GM12864 (cell line): ENCODE measurements at regions not wholly inside any gene's neighbourhood (a gene's known extent, or its start where the extent isn't known, plus 50 kb on each side); places are given as distances from the start of the nearest gene placed in this dataset.

Experiments
- DNase-seq: peaks from one replicate; pipeline ENCODE4 v3.0.0-alpha.2; 2011; ENCODE audit warnings: low read depth
- H3K4me3 ChIP-seq: 2 replicates; pipeline ENCODE4 v1.5.1; 2011; ENCODE audit warnings: mild to moderate bottlenecking, low read depth, low read length, control low read depth
- CTCF ChIP-seq: IDR thresholded peaks from 2 replicates; pipeline ENCODE4 v1.5.1; 2011; ENCODE audit warnings: low read depth, mild to moderate bottlenecking, moderate library complexity, low read length, control low read depth, inconsistent platforms; ENCODE audit errors: missing control alignments

GRCh38 chr2:177338177-177338721 is 54.3 kb upstream of the AGPS start:
- no peak overlapping the region for H3K4me3 ChIP-seq
- DNase-seq = no peak

GRCh38 chr2:177340158-177340557 is 52.4 kb upstream of the AGPS start:
- H3K4me3 ChIP-seq = no peak overlapping the region
- no peak for DNase-seq
- no peak for TF ChIP-seq CTCF

More at GRCh38 chr2:177338177-177338721, 54.3 kb upstream of the AGPS start:
- TF ChIP-seq CTCF = no peak

GRCh38 chr2:177342736-177343135 is 49.8 kb upstream of the AGPS start:
- no peak for TF ChIP-seq CTCF
- H3K4me3 ChIP-seq = no peak overlapping the region

More at GRCh38 chr2:177342736-177343135, 49.8 kb upstream of the AGPS start:
- DNase-seq = no peak
